ENCODE measurements at regions not wholly inside any gene's neighbourhood (a gene's known extent, or its start where the extent isn't known, plus 50 kb on each side); places are given as distances from the start of the nearest gene placed in this dataset.
A peak's percentile ranks its signal among the peaks of the same experiment; 100 is the strongest.

DNA sequence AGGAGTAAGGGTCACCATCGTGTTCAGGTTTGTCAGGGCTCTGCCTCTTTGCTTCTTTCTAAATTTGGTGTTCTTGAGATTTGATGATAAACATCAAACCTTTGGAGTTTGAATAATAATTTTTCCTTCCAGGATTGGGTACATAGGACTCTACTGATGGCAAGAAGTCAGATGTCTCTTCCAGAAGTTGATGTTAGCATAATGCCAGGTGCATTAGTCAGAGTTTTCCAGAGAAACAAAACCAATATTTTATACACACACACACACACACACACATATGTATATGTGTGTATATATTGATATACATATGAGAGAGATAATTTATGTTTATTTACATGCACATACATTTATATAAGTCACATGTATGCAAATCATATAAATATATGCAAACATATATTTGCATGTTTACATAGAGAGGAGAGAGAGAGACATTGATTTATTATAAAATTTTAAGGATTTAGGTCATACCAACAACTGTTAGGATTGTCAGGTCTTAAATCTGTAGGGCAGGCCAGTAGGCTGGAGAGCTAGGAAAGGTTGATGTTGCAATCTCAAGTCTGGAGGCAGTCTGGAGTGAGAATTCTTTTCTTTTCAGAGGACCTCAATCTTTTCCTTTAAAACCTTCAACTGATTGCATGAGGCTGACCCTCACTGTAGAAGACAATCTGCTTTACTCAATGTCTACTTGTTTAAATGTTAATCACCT lies 199.2 kb downstream of the HLX start:
- H3K4me3 Mint-ChIP-seq, result no peak overlapping the region
- no peak for DNase-seq (ENCODE audit: low spot score)
- H3K27ac Mint-ChIP-seq, result no peak overlapping the region
- peaks cover 3% of the 10 kb centered on the region for H3K9me3 Mint-ChIP-seq
- H3K4me1 Mint-ChIP-seq (ENCODE audit: low read depth), result peaks cover 4% of the 10 kb centered on the region
- no peaks in the 10 kb centered on the region for H3K27me3 Mint-ChIP-seq (ENCODE audit: low read depth)
- no peaks in the 10 kb centered on the region for H3K36me3 Mint-ChIP-seq (ENCODE audit: low read depth)

DNA sequence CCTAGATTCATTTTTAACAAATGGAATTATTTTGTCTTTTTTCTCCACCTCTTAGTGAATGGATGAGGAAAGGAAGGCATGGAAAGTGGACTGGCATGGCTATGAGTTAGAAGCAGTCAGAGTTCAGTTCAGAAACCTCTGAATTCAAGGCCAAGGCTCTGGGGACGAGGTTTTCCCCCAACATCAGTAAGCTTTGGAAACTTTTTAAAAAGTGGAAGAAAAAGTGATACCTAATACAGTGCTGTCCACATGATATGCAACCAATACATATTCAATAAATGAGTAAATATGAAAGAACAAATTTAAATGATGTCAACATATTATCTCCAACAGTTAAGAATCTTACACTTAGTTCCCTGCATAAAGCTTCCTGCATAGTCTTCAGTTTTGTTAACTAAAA lies 204.7 kb downstream of the HLX start:
- no peak for DNase-seq (ENCODE audit: low spot score)
- Mint-ChIP-seq H3K4me3 (no peak overlapping the region), H3K36me3 (ENCODE audit: low read depth) (no peaks in the 10 kb centered on the region)

DNA sequence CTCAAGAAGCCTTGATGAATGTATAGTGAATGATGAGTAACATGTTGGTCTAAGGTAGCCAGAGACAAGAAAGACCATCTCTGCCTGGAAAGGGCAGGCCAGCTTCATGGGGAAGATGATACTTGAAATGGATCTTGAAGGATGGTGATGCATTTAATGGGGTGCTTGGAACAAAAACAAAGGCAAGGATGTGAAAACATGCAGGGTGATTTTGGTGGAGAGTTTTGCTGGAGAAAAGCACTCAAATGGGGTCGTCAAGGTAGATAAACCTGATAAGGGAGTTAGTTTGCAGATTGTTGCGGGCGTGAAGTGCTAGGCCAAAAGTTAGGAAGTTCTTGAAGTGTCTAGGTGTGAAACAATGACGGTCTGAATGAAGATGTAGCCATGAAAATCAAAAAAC lies 205.4 kb downstream of the HLX start:
- no peak for DNase-seq (ENCODE audit: low spot score)
- Mint-ChIP-seq H3K36me3 (ENCODE audit: low read depth) (no peaks in the 10 kb centered on the region), H3K27ac (no peak overlapping the region), H3K4me1 (ENCODE audit: low read depth) (peaks cover 4% of the 10 kb centered on the region), H3K27me3 (ENCODE audit: low read depth) (no peaks in the 10 kb centered on the region), H3K9me3 (no peaks in the 10 kb centered on the region), H3K4me3 (no peak overlapping the region)

More for the DNA sequence above, 204.7 kb downstream of the HLX start:
- Mint-ChIP-seq H3K9me3 (no peaks in the 10 kb centered on the region), H3K27me3 (ENCODE audit: low read depth) (no peaks in the 10 kb centered on the region), H3K27ac (no peak overlapping the region), H3K4me1 (ENCODE audit: low read depth) (peaks cover 4% of the 10 kb centered on the region)

DNA sequence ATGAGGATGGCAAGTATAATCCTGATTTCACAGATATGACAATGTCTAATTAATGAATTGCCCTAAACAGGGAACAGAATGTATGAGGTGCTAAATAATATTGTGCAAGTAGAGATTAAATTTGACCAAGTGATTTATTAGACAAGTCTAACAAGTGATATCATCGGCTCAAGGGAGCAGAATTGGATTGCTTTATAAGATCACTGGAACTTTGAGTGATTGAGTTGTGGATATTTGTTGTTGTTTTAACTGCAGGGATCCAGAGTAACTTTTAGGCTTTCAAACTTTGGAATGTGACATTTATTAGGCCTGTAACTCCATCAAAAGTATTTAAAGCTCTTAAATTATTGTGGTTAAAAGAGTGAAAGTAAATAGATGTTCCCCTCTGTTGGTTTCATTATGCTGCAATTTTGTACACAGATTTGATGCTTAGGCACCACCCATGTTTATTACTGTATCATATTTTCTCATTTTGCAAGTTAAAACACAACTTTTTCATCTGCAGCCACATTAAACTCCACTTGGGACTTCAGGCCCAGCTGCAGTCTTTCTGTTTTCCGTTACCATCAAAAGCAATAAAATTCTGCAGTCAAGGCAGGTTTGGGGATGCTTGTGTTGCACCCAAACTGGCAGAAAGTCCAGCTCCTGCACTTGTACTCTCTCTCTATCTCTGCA lies 206.6 kb downstream of the HLX start:
- Mint-ChIP-seq H3K27me3 (ENCODE audit: low read depth) (no peaks in the 10 kb centered on the region), H3K4me3 (no peak overlapping the region), H3K27ac (no peak overlapping the region), H3K36me3 (ENCODE audit: low read depth) (no peaks in the 10 kb centered on the region), H3K9me3 (no peaks in the 10 kb centered on the region), H3K4me1 (ENCODE audit: low read depth) (peaks cover 4% of the 10 kb centered on the region)
- no peak for DNase-seq (ENCODE audit: low spot score)

DNA sequence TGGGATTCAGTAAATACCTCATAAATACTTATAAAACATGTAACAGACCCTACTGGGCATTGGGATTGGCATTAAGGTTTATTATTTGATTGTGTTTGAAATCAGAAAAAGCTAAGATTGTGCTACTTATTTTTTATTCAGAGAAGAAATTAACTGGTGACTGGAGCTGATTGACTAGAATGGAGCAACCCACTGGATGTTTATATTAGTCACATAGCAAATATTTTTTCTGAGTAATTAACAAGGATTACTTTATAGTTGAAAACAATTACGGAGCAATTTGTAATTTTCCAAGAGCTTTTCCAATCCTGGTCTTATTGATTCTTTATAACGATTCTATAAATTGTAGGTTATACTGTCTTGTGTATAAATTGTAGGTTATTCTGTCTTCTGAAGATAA lies 208.7 kb downstream of the HLX start:
- peaks cover 4% of the 10 kb centered on the region for H3K4me1 Mint-ChIP-seq (ENCODE audit: low read depth)
- DNase-seq (ENCODE audit: low spot score), result no peak

DNA sequence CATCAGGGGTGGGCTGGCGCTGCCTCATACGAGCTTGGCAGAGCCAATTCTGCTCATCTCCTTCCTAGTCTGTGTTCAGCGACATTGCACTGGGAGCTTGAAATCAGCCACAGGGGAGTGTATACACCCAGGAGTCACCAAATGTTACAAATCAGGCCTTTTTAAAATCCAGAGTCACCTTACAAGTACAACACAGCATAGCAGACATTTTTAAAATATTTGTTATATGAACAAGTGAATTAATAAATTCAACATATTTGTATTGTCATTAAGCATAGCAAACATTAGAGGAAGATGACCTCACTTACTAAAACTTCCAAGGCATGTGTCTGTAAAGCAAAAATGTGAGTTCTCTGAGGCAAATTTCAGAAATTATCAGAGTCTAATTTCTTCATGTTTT lies 210.0 kb downstream of the HLX start:
- Mint-ChIP-seq H3K27ac (no peak overlapping the region), H3K36me3 (ENCODE audit: low read depth) (no peaks in the 10 kb centered on the region), H3K27me3 (ENCODE audit: low read depth) (no peaks in the 10 kb centered on the region)

More for the DNA sequence above, 208.7 kb downstream of the HLX start:
- no peak overlapping the region for H3K27ac Mint-ChIP-seq
- H3K4me3 Mint-ChIP-seq, result no peak overlapping the region
- H3K27me3 Mint-ChIP-seq (ENCODE audit: low read depth), result no peaks in the 10 kb centered on the region
- H3K9me3 Mint-ChIP-seq, result no peaks in the 10 kb centered on the region
- H3K36me3 Mint-ChIP-seq (ENCODE audit: low read depth), result no peaks in the 10 kb centered on the region

DNA sequence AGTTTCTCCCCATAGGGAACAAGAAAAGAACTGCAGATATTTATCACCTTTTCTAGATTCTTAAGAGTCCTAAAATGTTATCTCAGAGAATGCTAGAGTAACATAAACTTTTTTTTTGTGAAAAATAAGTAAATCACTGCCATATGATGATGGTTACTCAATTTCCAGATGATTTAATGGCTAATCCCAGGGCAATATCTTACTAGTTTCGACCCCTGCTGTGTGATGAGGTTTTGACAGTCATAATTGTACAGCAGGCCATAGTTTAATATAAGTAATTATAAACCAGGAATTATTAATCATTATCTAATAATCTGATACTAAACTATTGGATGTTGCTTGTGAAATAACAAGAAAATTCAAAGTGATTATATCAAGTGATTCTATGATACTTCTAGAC lies 210.6 kb downstream of the HLX start:
- no peaks in the 10 kb centered on the region for H3K27me3 Mint-ChIP-seq (ENCODE audit: low read depth)

More for the DNA sequence above, 210.0 kb downstream of the HLX start:
- Mint-ChIP-seq H3K4me1 (ENCODE audit: low read depth) (peaks cover 4% of the 10 kb centered on the region), H3K9me3 (no peaks in the 10 kb centered on the region), H3K4me3 (no peak overlapping the region)
- DNase-seq (ENCODE audit: low spot score), result no peak

DNA sequence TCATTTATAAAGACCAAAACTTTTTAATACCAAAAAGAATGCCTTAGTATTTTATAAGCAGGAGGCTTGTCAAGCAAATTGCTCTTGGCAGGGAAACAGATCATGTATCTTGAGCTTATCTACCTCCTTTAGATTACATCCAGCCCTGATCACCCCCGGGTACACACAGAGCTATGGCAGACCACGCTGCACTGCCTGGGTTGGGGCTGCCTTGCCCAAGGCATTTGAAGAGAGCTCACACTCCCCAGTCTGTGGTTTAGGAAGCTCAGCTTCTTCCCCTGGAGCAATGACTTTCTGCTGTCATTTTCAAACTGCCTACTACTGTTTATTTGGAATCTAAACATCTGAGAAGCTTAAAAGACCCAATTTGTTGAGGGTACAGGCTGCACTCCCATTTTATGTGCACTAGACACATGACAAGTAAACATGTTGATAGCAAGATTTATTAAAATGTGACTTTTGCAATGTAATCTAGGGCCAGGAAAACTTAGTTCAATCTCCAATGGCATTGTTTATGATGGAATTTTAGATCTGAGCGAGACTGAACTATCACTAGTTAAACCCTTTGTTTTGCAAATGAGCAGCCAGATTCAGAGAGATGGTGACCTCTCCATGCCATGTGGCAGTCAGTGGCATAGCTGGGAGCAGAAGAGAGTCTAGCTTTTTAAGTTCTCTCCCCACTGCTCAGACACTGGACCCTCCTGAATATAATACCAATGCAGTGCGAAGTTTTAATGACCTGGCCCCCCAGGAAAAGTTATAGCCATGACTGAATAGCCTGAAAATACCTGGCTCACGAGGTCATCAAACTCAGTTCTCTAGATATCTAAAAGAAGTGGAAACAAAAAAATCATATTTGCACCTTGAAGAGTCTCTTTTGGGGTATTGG lies 214.9 kb downstream of the HLX start:
- no peak for DNase-seq (ENCODE audit: low spot score)
- H3K9me3 Mint-ChIP-seq, result peaks cover 16% of the 10 kb centered on the region
- H3K27me3 Mint-ChIP-seq (ENCODE audit: low read depth), result no peaks in the 10 kb centered on the region
- H3K4me1 Mint-ChIP-seq (ENCODE audit: low read depth), result no peaks in the 10 kb centered on the region
- no peak overlapping the region for H3K27ac Mint-ChIP-seq
- H3K4me3 Mint-ChIP-seq, result no peak overlapping the region
- H3K36me3 Mint-ChIP-seq (ENCODE audit: low read depth), result peaks cover 1% of the 10 kb centered on the region

More for the DNA sequence above, 210.6 kb downstream of the HLX start:
- H3K4me1 Mint-ChIP-seq (ENCODE audit: low read depth), result peaks cover under 1% of the 10 kb centered on the region
- H3K4me3 Mint-ChIP-seq, result no peak overlapping the region
- DNase-seq (ENCODE audit: low spot score), result no peak
- no peaks in the 10 kb centered on the region for H3K9me3 Mint-ChIP-seq
- H3K27ac Mint-ChIP-seq, result no peak overlapping the region
- H3K36me3 Mint-ChIP-seq (ENCODE audit: low read depth), result no peaks in the 10 kb centered on the region

DNA sequence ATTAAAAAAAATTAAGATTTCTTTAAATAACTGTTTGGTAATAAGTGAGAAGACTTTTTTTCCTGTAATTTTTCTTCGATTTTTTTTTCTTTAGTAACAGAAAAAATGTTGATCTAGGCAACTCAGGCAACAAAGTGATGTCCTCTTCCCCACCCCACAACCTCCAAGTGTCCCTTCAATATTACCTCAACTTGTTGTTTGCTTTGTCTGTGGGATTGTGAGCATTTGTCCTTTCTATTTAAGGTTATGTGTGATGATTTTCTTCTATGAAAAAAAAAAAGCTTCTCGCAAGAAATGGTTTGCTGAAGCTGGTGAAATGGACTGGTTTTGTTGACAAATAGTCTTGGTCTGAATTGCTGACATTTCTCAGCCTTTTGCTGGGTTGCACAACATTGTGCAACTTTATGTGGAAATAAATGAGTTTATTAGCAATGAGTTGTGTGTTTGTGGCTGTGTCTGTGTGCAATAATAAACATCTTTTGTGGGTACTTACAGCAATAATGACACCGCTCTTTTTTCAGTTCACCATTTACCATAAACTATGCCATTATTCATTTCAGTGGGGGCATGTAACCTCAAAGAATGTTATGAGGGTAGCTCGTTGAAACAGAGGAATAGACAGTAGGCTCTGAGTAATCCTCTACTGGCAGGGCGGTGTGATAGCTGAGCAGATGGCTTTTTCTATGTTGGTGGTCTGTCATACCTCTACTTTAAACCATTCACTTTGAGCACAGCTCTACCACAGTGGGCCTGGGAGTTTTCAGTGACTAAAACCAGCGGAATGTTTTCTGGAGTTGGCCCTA lies 218.4 kb downstream of the HLX start:
- Mint-ChIP-seq H3K4me1 (ENCODE audit: low read depth) (peaks cover 6% of the 10 kb centered on the region), H3K9me3 (peaks cover 26% of the 10 kb centered on the region), H3K27ac (no peak overlapping the region), H3K36me3 (ENCODE audit: low read depth) (peaks cover 5% of the 10 kb centered on the region), H3K4me3 (no peak overlapping the region), H3K27me3 (ENCODE audit: low read depth) (no peaks in the 10 kb centered on the region)
- DNase-seq (ENCODE audit: low spot score), result no peak

DNA sequence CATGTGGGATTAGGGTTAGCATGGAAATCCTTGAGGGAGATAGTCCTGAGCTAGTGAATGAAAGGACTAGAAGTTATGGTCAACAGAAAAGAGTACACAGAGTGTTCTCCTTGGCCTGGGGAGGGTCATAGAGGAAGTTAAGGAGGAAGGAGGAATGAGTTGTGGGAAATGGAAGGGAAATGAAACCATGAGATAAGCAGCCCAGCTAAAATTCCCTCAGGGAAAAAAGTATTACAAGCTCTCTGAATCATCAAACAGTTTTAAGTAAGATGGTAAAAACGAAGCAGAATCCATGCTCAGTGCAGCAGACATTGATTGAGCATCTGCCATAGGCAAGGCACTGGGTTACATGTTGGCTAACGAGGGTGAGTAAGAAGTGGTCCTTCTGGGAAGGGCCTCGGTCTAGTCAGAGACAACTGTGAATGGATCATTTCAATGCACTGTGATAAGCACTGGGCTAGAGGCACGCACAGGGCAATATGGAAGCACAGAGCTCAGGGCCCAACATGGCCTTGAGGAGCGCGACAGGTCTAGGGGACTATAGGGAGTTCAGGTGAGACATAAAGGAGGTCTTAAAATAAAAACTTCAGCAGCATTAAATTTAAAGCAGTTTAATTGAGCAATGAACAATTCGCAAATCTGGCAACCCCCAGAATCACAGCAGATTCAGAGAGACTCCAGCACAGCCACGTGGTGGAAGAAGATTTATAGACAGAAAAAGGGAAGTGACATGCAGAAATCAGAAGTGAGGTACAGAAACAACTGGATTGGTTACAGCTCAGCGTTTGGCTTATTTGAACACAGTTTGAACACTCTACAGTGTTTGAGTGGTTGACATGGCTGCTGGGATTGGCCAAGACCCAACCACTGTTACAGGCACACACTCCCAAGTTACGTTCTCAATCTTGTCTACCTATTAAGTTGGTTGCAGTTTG lies 219.5 kb downstream of the HLX start:
- Mint-ChIP-seq H3K4me3 (no peak overlapping the region), H3K4me1 (ENCODE audit: low read depth) (peaks cover 6% of the 10 kb centered on the region), H3K27ac (no peak overlapping the region), H3K36me3 (ENCODE audit: low read depth) (peaks cover 5% of the 10 kb centered on the region), H3K27me3 (ENCODE audit: low read depth) (no peaks in the 10 kb centered on the region), H3K9me3 (peaks cover 26% of the 10 kb centered on the region)
- DNase-seq (ENCODE audit: low spot score), result no peak

DNA sequence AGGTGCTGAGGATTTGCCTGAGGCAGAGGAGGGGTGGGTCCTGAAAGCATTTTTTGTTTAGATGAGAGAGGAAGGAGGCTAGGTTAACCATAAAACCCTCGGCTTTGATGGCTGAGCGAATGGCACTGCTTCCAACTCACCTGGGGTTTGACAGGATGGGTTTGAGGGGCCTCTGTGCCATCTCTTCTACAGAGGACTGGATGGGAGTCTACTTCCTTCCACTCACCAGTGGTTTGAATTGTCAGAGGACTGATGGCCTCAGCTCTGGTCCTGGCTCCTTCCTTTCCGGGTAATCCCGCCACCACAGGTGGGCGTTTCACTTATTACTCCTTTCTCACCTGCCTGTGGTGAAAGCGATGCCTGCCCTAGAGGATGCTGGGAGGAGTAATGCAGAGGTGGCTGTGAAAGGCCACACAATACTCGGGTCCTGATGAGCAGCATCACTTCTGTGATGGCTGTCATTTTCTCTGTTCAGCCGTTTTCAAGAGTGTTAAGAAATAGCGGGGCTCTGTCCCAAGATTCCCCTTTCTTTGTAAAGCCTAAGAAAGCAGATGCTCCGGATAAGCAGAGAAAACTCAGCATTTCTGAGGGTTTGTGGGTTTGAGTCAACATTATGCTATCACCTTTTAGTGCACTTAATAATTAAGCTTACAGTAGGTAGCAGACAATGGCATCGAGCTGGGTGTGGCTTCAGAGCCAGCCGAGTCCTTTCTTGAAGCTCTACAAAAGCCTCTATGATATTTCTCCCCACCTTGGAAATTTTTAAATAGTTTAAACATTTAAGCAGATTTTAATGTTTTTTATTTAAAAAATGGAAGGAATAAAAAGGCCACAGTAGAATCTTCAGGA lies 220.7 kb downstream of the HLX start:
- DNase-seq (ENCODE audit: low spot score), result peak; percentile 25
- no peaks in the 10 kb centered on the region for H3K27me3 Mint-ChIP-seq (ENCODE audit: low read depth)
- H3K27ac Mint-ChIP-seq, result no peak overlapping the region

DNA sequence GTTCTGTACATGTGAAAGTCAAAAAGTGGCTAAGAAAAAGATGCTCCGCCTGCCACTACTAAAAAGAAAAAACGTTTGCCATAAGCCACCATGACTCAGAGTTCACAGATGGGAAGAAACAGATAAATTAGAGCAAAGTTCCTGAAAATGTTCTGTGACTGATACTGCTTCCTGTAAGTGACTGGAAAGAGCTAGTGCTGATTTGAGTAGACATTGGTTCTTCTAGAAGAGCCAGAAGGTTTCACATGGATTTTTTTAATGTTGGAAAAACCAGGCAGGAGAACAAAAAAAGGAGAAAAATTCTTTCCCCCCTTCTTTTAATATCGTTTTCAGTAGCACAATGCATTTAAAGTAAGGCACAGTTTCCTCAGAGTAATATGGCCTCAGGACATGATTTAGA lies 221.4 kb downstream of the HLX start:
- DNase-seq (ENCODE audit: low spot score), result no peak
- Mint-ChIP-seq H3K27ac (no peak overlapping the region), H3K9me3 (peaks cover 26% of the 10 kb centered on the region), H3K27me3 (ENCODE audit: low read depth) (no peaks in the 10 kb centered on the region), H3K36me3 (ENCODE audit: low read depth) (peaks cover 5% of the 10 kb centered on the region), H3K4me1 (ENCODE audit: low read depth) (peaks cover 6% of the 10 kb centered on the region), H3K4me3 (no peak overlapping the region)

More for the DNA sequence above, 220.7 kb downstream of the HLX start:
- peaks cover 5% of the 10 kb centered on the region for H3K36me3 Mint-ChIP-seq (ENCODE audit: low read depth)
- peaks cover 26% of the 10 kb centered on the region for H3K9me3 Mint-ChIP-seq
- H3K4me1 Mint-ChIP-seq (ENCODE audit: low read depth), result peaks cover 6% of the 10 kb centered on the region
- H3K4me3 Mint-ChIP-seq, result no peak overlapping the region
